GM19043 (cell line): ENCODE measurements at regions not wholly inside any gene's neighbourhood (a gene's known extent, or its start where the extent isn't known, plus 50 kb on each side); places are given as distances from the start of the nearest gene placed in this dataset.

Experiments
- ATAC-seq: cut with Tn5 transposase; IDR thresholded peaks from one replicate; pipeline ENCODE4 v1.9.1; 2021; ENCODE audit warnings: low read depth; ENCODE audit not compliant: unreplicated experiment

GRCh38 chr4:138426786-138427185 lies 184.6 kb upstream of the SLC7A11 start:
- no peak for ATAC-seq

GRCh38 chr4:138420471-138420870 lies 178.3 kb upstream of the SLC7A11 start:
- ATAC-seq, result no peak

- ATAC-seq, result no peak
Measured at GRCh38 chr4:138414202-138414601, 172.1 kb upstream of the SLC7A11 start.

- no peak for ATAC-seq
Measured at GRCh38 chr4:138413273-138413672, 171.1 kb upstream of the SLC7A11 start.

GRCh38 chr4:138412847-138413246 lies 170.7 kb upstream of the SLC7A11 start:
- no peak for ATAC-seq

- no peak for ATAC-seq
Measured at GRCh38 chr4:138410266-138410665, 168.1 kb upstream of the SLC7A11 start.

- ATAC-seq, result peak; percentile 36
Measured at GRCh38 chr4:138409670-138410069, 167.5 kb upstream of the SLC7A11 start.

GRCh38 chr4:138408758-138409157 lies 166.6 kb upstream of the SLC7A11 start:
- ATAC-seq, result no peak

GRCh38 chr4:138407329-138407728 lies 165.2 kb upstream of the SLC7A11 start:
- ATAC-seq, result no peak

GRCh38 chr4:138406876-138407275 lies 164.7 kb upstream of the SLC7A11 start:
- no peak for ATAC-seq

GRCh38 chr4:138405934-138406567 lies 163.9 kb upstream of the SLC7A11 start:
- peak; percentile 63 for ATAC-seq

GRCh38 chr4:138405466-138405891 lies 163.3 kb upstream of the SLC7A11 start:
- ATAC-seq, result peak; percentile 69

GRCh38 chr4:138404801-138405200 lies 162.7 kb upstream of the SLC7A11 start:
- ATAC-seq, result no peak

GRCh38 chr4:138404251-138404650 lies 162.1 kb upstream of the SLC7A11 start:
- ATAC-seq, result no peak

- no peak for ATAC-seq
Measured at GRCh38 chr4:138401334-138401733, 159.2 kb upstream of the SLC7A11 start.

- no peak for ATAC-seq
Measured at GRCh38 chr4:138400543-138400942, 158.4 kb upstream of the SLC7A11 start.

GRCh38 chr4:138400066-138400465 lies 157.9 kb upstream of the SLC7A11 start:
- no peak for ATAC-seq

- no peak for ATAC-seq
Measured at GRCh38 chr4:138399081-138399480, 156.9 kb upstream of the SLC7A11 start.

- ATAC-seq, result no peak
Measured at GRCh38 chr4:138398322-138398721, 156.2 kb upstream of the SLC7A11 start.

- ATAC-seq, result no peak
Measured at GRCh38 chr4:138393886-138394610, 151.9 kb upstream of the SLC7A11 start.

GRCh38 chr4:138392751-138393308 lies 150.7 kb upstream of the SLC7A11 start:
- ATAC-seq, result no peak
